ENCODE measurements at regions not wholly inside any gene's neighbourhood (a gene's known extent, or its start where the extent isn't known, plus 50 kb on each side); places are given as distances from the start of the nearest gene placed in this dataset.

- H3K4me1 ChIP-seq: no peaks in the 10 kb centered on the region
- H3F3A ChIP-seq (ENCODE audit: low read depth): no peaks in the 10 kb centered on the region
- peaks cover 7% of the 10 kb centered on the region for H3K9me3 Mint-ChIP-seq
- no peak overlapping the region for H3K27ac Mint-ChIP-seq
- no peak for DNase-seq (ENCODE audit: low spot score)
- no peak overlapping the region for H3K27ac ChIP-seq
- no peak for TF ChIP-seq EZH2phosphoT487 (IDR thresholded peaks at IDR 0.05)
- no peak for TF ChIP-seq CTCF (IDR thresholded peaks at IDR 0.05)
- no peak for TF ChIP-seq EZH2 (IDR thresholded peaks at IDR 0.05)
- no peaks in the 10 kb centered on the region for H3K36me3 ChIP-seq
- no peaks in the 10 kb centered on the region for H3K79me2 ChIP-seq (ENCODE audit: low read depth)
- H3K4me3 ChIP-seq: no peak overlapping the region
- no peak overlapping the region for H2AFZ ChIP-seq (replicated peaks)
- no peaks in the 10 kb centered on the region for H4K20me1 ChIP-seq (ENCODE audit: low read depth)
- H3K27me3 Mint-ChIP-seq (ENCODE audit: insufficient read depth, low read depth): no peaks in the 10 kb centered on the region
- H3K4me3 Mint-ChIP-seq: no peak overlapping the region
- H3K9ac ChIP-seq: no peak overlapping the region
- H3K4me2 ChIP-seq: no peak overlapping the region
- no peaks in the 10 kb centered on the region for H3K4me1 Mint-ChIP-seq
- no peaks in the 10 kb centered on the region for H3K27me3 ChIP-seq
- H3K9me3 ChIP-seq (ENCODE audit: low read depth): no peaks in the 10 kb centered on the region
- no peaks in the 10 kb centered on the region for H3K36me3 Mint-ChIP-seq
Observed at GRCh38 chr12:76653342-76653741, 93.8 kb upstream of the OSBPL8 start.

GRCh38 chr12:76664731-76665130 lies 99.2 kb upstream of the ZDHHC17 start:
- H3K9me3 Mint-ChIP-seq: peaks cover 1% of the 10 kb centered on the region
- peaks cover 11% of the 10 kb centered on the region for H3K4me1 ChIP-seq
- no peak for DNase-seq (ENCODE audit: low spot score)
- no peaks in the 10 kb centered on the region for H3K79me2 ChIP-seq (ENCODE audit: low read depth)
- no peak overlapping the region for H3K4me3 ChIP-seq
- H3F3A ChIP-seq (ENCODE audit: low read depth): no peaks in the 10 kb centered on the region
- H3K9me3 ChIP-seq (ENCODE audit: low read depth): no peaks in the 10 kb centered on the region
- no peak overlapping the region for H3K9ac ChIP-seq
- no peaks in the 10 kb centered on the region for H3K36me3 ChIP-seq
- no peaks in the 10 kb centered on the region for H3K36me3 Mint-ChIP-seq
- H2AFZ ChIP-seq (replicated peaks): peak overlapping the region; percentile 26
- peaks cover 3% of the 10 kb centered on the region for H3K4me1 Mint-ChIP-seq
- H3K27ac Mint-ChIP-seq: no peak overlapping the region
- no peaks in the 10 kb centered on the region for H4K20me1 ChIP-seq (ENCODE audit: low read depth)
- no peak overlapping the region for H3K4me2 ChIP-seq
- peaks cover 2% of the 10 kb centered on the region for H3K27me3 Mint-ChIP-seq (ENCODE audit: insufficient read depth, low read depth)
- TF ChIP-seq EZH2 (IDR thresholded peaks at IDR 0.05): no peak
- H3K4me3 Mint-ChIP-seq: no peak overlapping the region
- H3K27me3 ChIP-seq: no peaks in the 10 kb centered on the region
- no peak overlapping the region for H3K27ac ChIP-seq

- Histone ChIP-seq H3K36me3 (no peaks in the 10 kb centered on the region), H3F3A (ENCODE audit: low read depth) (no peaks in the 10 kb centered on the region), H3K9ac (no peak overlapping the region), H3K4me3 (no peak overlapping the region), H3K27ac (no peak overlapping the region), H3K4me1 (peaks cover 11% of the 10 kb centered on the region), H3K27me3 (no peaks in the 10 kb centered on the region), H3K4me2 (peak overlapping the region; percentile 37), H2AFZ (replicated peaks) (no peak overlapping the region), H4K20me1 (ENCODE audit: low read depth) (no peaks in the 10 kb centered on the region), H3K79me2 (ENCODE audit: low read depth) (no peaks in the 10 kb centered on the region), H3K9me3 (ENCODE audit: low read depth) (no peaks in the 10 kb centered on the region)
- Mint-ChIP-seq H3K9me3 (no peaks in the 10 kb centered on the region), H3K27me3 (ENCODE audit: insufficient read depth, low read depth) (peaks cover 2% of the 10 kb centered on the region), H3K27ac (no peak overlapping the region), H3K4me1 (peaks cover 3% of the 10 kb centered on the region), H3K4me3 (no peak overlapping the region), H3K36me3 (no peaks in the 10 kb centered on the region)
- DNase-seq (ENCODE audit: low spot score): no peak
- no peak for TF ChIP-seq EZH2 (IDR thresholded peaks at IDR 0.05)
- no peak for TF ChIP-seq CTCF (IDR thresholded peaks at IDR 0.05)
- no peak for TF ChIP-seq EZH2phosphoT487 (IDR thresholded peaks at IDR 0.05)
Observed at GRCh38 chr12:76666290-76666835, 97.6 kb upstream of the ZDHHC17 start.

- peaks cover 3% of the 10 kb centered on the region for H3K4me1 Mint-ChIP-seq
- Histone ChIP-seq H3K4me3 (no peak overlapping the region), H2AFZ (replicated peaks) (no peak overlapping the region), H3K79me2 (ENCODE audit: low read depth) (no peaks in the 10 kb centered on the region), H3K27ac (no peak overlapping the region), H3K9ac (no peak overlapping the region), H3K9me3 (ENCODE audit: low read depth) (no peaks in the 10 kb centered on the region), H3F3A (ENCODE audit: low read depth) (peaks cover 10% of the 10 kb centered on the region), H3K36me3 (no peaks in the 10 kb centered on the region), H3K27me3 (no peaks in the 10 kb centered on the region), H3K4me2 (no peak overlapping the region), H4K20me1 (ENCODE audit: low read depth) (no peaks in the 10 kb centered on the region), H3K4me1 (peaks cover 11% of the 10 kb centered on the region)
- no peak overlapping the region for H3K4me3 Mint-ChIP-seq
- H3K27ac Mint-ChIP-seq: no peak overlapping the region
- no peaks in the 10 kb centered on the region for H3K36me3 Mint-ChIP-seq
- no peak for DNase-seq (ENCODE audit: low spot score)
- TF ChIP-seq EZH2phosphoT487 (IDR thresholded peaks at IDR 0.05) (no peak), EZH2 (IDR thresholded peaks at IDR 0.05) (no peak), CTCF (IDR thresholded peaks at IDR 0.05) (no peak)
- no peaks in the 10 kb centered on the region for H3K27me3 Mint-ChIP-seq (ENCODE audit: insufficient read depth, low read depth)
- H3K9me3 Mint-ChIP-seq: peaks cover 8% of the 10 kb centered on the region
Observed at GRCh38 chr12:76669981-76670380, 93.9 kb upstream of the ZDHHC17 start.
